ENCODE measurements at regions not wholly inside any gene's neighbourhood (a gene's known extent, or its start where the extent isn't known, plus 50 kb on each side); places are given as distances from the start of the nearest gene placed in this dataset.

DNA sequence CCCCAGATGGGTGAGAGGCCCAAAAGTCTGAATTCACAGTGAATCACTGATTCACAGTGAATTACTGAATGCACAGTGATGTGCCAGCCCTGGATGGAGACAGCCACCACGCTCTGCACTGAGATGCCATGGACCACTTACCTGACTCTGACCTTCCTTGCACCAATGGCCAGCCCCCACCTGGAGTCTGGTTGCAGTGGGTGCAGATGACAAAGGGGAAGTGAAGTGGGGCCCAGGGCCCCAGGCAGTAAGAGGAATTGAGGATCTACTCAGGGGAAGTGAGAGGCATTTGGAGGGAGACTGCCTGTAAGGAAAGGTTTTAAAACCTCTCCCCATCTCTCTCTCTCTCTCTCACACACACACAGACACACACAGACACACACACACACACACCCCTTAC is 412.1 kb downstream of the CYLC2 start:
- POLR2A ChIA-PET: no interaction called here
- no peaks in the 10 kb centered on the region for H3K4me1 ChIP-seq
- intact Hi-C loops (cut with micrococcal nuclease; ENCODE audit: unreplicated experiment): no loop called here
- H3K36me3 ChIP-seq (ENCODE audit: control insufficient read depth, insufficient read depth, low read length): no peaks in the 10 kb centered on the region
- Mint-ChIP-seq H3K4me3 (ENCODE audit: unreplicated experiment) (no peak overlapping the region), H3K4me1 (ENCODE audit: low read depth, unreplicated experiment) (no peaks in the 10 kb centered on the region), H3K36me3 (ENCODE audit: insufficient read depth, unreplicated experiment) (no peaks in the 10 kb centered on the region), H3K9me3 (ENCODE audit: unreplicated experiment) (no peaks in the 10 kb centered on the region), H3K27ac (ENCODE audit: unreplicated experiment) (no peak overlapping the region), H3K27me3 (ENCODE audit: insufficient read depth, unreplicated experiment) (no peaks in the 10 kb centered on the region)
- H3K27me3 ChIP-seq (replicated peaks; ENCODE audit: control insufficient read depth, insufficient read depth, low read length): no peaks in the 10 kb centered on the region
- H3K9me3 ChIP-seq: no peaks in the 10 kb centered on the region
- TF ChIP-seq, protein P1, sequence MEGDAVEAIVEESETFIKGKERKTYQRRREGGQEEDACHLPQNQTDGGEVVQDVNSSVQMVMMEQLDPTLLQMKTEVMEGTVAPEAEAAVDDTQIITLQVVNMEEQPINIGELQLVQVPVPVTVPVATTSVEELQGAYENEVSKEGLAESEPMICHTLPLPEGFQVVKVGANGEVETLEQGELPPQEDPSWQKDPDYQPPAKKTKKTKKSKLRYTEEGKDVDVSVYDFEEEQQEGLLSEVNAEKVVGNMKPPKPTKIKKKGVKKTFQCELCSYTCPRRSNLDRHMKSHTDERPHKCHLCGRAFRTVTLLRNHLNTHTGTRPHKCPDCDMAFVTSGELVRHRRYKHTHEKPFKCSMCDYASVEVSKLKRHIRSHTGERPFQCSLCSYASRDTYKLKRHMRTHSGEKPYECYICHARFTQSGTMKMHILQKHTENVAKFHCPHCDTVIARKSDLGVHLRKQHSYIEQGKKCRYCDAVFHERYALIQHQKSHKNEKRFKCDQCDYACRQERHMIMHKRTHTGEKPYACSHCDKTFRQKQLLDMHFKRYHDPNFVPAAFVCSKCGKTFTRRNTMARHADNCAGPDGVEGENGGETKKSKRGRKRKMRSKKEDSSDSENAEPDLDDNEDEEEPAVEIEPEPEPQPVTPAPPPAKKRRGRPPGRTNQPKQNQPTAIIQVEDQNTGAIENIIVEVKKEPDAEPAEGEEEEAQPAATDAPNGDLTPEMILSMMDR (IDR thresholded peaks at IDR 0.05; ENCODE audit: insufficient read depth in 1 of 2, low read depth in 1 of 2, low read length in 1 of 2, severe bottlenecking in 1 of 2, unreplicated experiment in 1 of 2): no peak
- no TSS peak for BruUV-seq (replicated peaks)
- no peak for DNase-seq
- H3K4me3 ChIP-seq (ENCODE audit: low read depth, low read length): no peak overlapping the region
- CTCF ChIA-PET: no interaction called here

GRCh38 chr9:103410059-103410458 is 414.9 kb downstream of the CYLC2 start:
- H3K4me1 ChIP-seq: no peaks in the 10 kb centered on the region
- H3K4me3 ChIP-seq (ENCODE audit: low read depth, low read length): no peak overlapping the region
- no peaks in the 10 kb centered on the region for H3K27me3 ChIP-seq (replicated peaks; ENCODE audit: control insufficient read depth, insufficient read depth, low read length)
- intact Hi-C loops (cut with micrococcal nuclease; ENCODE audit: unreplicated experiment): no loop called here
- Mint-ChIP-seq H3K4me1 (ENCODE audit: low read depth, unreplicated experiment) (no peaks in the 10 kb centered on the region), H3K27me3 (ENCODE audit: insufficient read depth, unreplicated experiment) (no peaks in the 10 kb centered on the region), H3K36me3 (ENCODE audit: insufficient read depth, unreplicated experiment) (no peaks in the 10 kb centered on the region), H3K9me3 (ENCODE audit: unreplicated experiment) (no peaks in the 10 kb centered on the region), H3K27ac (ENCODE audit: unreplicated experiment) (no peak overlapping the region), H3K4me3 (ENCODE audit: unreplicated experiment) (no peak overlapping the region)
- TF ChIP-seq, protein P1 (IDR thresholded peaks at IDR 0.05; ENCODE audit: insufficient read depth in 1 of 2, low read depth in 1 of 2, low read length in 1 of 2, severe bottlenecking in 1 of 2, unreplicated experiment in 1 of 2): no peak
- H3K36me3 ChIP-seq (ENCODE audit: control insufficient read depth, insufficient read depth, low read length): no peaks in the 10 kb centered on the region
- no TSS peak for BruUV-seq (replicated peaks)
- ChIA-PET POLR2A (no interaction called here), CTCF (no interaction called here)
- no peaks in the 10 kb centered on the region for H3K9me3 ChIP-seq
- no peak for DNase-seq

- Histone ChIP-seq H3K4me3 (ENCODE audit: low read depth, low read length) (no peak overlapping the region), H3K36me3 (ENCODE audit: control insufficient read depth, insufficient read depth, low read length) (no peaks in the 10 kb centered on the region), H3K4me1 (no peaks in the 10 kb centered on the region), H3K9me3 (no peaks in the 10 kb centered on the region), H3K27me3 (replicated peaks; ENCODE audit: control insufficient read depth, insufficient read depth, low read length) (no peaks in the 10 kb centered on the region)
- Mint-ChIP-seq H3K27ac (ENCODE audit: unreplicated experiment) (no peak overlapping the region), H3K9me3 (ENCODE audit: unreplicated experiment) (no peaks in the 10 kb centered on the region), H3K27me3 (ENCODE audit: insufficient read depth, unreplicated experiment) (no peaks in the 10 kb centered on the region), H3K4me3 (ENCODE audit: unreplicated experiment) (no peak overlapping the region), H3K36me3 (ENCODE audit: insufficient read depth, unreplicated experiment) (no peaks in the 10 kb centered on the region), H3K4me1 (ENCODE audit: low read depth, unreplicated experiment) (no peaks in the 10 kb centered on the region)
- CTCF ChIA-PET: no interaction called here
- intact Hi-C loops (cut with micrococcal nuclease; ENCODE audit: unreplicated experiment): no loop called here
- POLR2A ChIA-PET: no interaction called here
- TF ChIP-seq, protein P1 (IDR thresholded peaks at IDR 0.05; ENCODE audit: insufficient read depth in 1 of 2, low read depth in 1 of 2, low read length in 1 of 2, severe bottlenecking in 1 of 2, unreplicated experiment in 1 of 2): no peak
- no TSS peak for BruUV-seq (replicated peaks)
- DNase-seq: no peak
Measured at GRCh38 chr9:103427696-103428095, 432.6 kb downstream of the CYLC2 start.

Measured in Caco-2 (cell line).